Endothelial cell of hepatic sinusoid (primary cell): ENCODE measurements at regions not wholly inside any gene's neighbourhood (a gene's known extent, or its start where the extent isn't known, plus 50 kb on each side); places are given as distances from the start of the nearest gene placed in this dataset.

Experiments
- in situ Hi-C: cut with HindIII; loops from 2 replicates; pipeline ENCODE4 v1.10.0; 2017; ENCODE audit warnings: low sequenced_read_pairs

- in situ Hi-C loops: no loop called here
Observed at GRCh38 chr12:83859021-83859420, 1053.6 kb downstream of the SLC6A15 start.

- in situ Hi-C loops: no loop called here
Observed at GRCh38 chr12:83856803-83857202, 1055.8 kb downstream of the SLC6A15 start.

GRCh38 chr12:83850531-83850930 is 1062.1 kb downstream of the SLC6A15 start:
- in situ Hi-C loops: no loop called here

DNA sequence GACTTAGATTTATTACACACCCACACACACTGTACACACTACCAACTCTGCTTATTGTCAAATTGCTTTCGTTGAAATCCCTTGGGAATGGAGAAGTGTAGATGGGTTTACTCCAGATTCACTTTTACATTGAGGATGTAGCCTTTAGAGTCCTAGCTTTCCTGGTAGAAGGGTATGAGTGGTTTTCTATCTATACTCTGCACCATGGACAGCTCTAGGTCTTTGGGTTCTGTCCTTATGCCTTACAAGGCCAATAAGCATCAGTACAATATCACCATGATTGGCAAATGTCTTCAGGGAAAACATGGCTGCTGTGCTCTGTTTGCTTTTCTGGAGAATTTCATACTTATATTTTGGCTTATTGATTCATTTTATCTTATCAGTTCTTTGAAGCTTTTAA is 1063.9 kb downstream of the SLC6A15 start:
- in situ Hi-C loops: no loop called here

DNA sequence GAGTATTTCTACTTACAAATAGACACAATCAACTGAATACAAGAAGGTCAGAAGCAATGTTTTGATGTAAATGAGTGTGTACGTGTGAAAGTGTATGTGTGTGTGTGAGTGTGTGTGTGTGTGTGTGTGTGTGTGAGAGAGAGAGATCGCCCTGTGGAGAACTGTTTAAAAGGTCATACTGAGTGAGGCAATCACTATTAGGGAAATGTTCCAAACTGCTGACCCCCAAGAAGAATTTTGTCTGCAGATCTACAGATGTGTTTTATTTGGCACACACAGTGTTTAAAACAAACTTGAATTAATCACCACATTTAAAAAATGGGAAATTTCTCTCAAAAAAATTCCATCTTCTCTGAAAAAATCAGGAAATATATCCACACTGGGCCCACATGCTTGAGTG is 1069.1 kb downstream of the SLC6A15 start:
- in situ Hi-C loops: no loop called here

DNA sequence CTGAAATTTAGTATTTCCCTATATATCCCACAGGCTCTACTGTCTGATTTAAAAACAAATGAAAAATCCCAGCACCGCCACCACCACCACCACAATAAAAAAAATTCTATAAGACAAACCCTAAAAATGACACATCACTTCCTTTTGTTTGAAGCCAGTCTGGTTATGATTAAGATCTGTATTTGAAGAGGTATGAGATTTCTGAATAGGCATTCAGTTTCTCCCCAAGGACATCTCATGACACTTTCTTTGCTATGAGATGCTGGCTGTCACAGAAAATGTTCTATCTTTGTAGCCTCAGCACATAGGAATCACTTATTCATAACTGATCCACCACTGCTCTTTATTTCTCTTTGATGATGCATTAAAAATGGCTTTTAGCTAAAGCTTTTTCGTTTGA is 1071.0 kb downstream of the SLC6A15 start:
- in situ Hi-C loops: no loop called here

- in situ Hi-C loops: no loop called here
Observed at GRCh38 chr12:83827860-83828259, 1084.7 kb downstream of the SLC6A15 start.

DNA sequence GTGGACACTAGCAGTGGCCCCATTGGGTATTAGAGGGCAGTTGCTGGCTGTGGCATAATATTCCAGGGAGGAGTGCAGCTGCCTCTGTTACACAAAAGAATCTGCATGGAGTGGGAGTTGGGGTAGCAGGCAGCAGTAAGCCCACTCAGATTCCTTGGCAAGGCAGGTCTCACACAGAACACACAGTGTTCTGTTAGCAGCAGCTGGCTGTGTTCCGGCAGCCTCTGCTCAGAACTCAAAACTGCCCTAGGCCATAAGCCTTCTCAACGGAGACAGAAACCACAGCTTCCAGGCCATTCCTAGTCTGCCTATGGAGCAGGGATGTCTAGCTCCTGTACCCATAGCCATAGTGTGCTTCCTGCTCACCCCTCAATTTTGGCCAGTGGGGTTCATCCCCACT is 1085.4 kb downstream of the SLC6A15 start:
- in situ Hi-C loops: no loop called here

- in situ Hi-C loops: no loop called here
Observed at GRCh38 chr12:83826112-83826511, 1086.5 kb downstream of the SLC6A15 start.

GRCh38 chr12:83823386-83824045 is 1089.1 kb downstream of the SLC6A15 start:
- in situ Hi-C loops: no loop called here

- in situ Hi-C loops: no loop called here
Observed at GRCh38 chr12:83821967-83822366, 1090.6 kb downstream of the SLC6A15 start.

GRCh38 chr12:83818881-83819280 is 1093.7 kb downstream of the SLC6A15 start:
- in situ Hi-C loops: no loop called here

DNA sequence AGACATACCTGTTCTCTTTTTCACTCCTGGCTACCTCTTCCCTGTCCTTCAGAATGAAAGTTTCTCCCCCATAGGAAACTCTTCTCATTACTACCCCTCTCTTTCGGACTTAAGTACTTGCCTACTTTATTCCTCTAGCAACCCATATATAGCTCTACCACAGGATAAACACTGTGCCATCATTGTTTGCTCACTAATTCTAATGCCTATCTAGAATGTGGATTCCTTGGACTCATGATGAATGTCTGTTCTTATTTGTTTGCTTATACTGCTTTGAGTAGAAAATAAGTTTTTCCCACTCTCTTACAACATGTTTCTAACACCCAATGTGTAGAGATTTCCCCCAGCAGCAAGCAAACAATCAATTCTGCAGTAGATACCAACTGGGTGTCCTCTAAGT is 1094.9 kb downstream of the SLC6A15 start:
- in situ Hi-C loops: no loop called here

DNA sequence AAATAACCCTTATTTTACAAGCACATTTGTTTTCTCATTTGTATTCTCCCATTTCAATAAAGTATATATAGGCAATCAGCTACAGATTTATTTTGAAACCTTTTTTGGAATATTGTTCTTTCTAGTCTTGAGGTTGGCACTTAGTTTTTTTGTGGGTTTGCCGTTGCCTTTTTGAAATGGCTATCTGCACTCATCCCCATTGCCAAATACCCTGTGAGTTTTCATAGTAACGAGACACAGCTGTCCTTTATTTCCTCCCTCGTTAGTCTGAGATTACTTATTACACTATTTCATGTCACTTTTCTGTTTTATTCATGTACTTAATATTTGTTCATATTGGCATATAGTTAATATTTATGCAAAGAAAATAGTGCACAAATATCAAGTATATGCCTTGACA is 1104.0 kb downstream of the SLC6A15 start:
- in situ Hi-C loops: no loop called here

- in situ Hi-C loops: no loop called here
Observed at GRCh38 chr12:83807871-83808270, 1104.7 kb downstream of the SLC6A15 start.

GRCh38 chr12:83805873-83806272 is 1106.7 kb downstream of the SLC6A15 start:
- in situ Hi-C loops: no loop called here

GRCh38 chr12:83805156-83805772 is 1107.3 kb downstream of the SLC6A15 start:
- in situ Hi-C loops: no loop called here

DNA sequence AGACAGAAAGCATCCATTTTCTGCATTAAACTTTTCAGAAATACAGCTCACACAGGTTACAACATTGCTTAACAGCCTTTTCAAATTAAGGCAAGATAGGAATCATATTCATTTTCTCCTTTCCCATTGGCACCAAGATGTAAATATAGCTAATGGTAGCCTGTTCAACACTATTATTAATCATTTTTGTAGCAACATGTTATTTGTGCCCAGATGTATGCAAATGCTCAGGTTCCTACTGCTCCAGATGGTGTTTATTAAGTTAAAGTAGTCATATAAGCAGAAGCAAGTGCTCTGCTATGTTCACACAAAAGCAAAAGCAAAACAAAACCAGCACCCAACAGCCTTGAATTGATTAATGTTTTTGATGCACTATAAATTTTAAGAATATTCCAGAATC is 1110.6 kb downstream of the SLC6A15 start:
- in situ Hi-C loops: no loop called here

DNA sequence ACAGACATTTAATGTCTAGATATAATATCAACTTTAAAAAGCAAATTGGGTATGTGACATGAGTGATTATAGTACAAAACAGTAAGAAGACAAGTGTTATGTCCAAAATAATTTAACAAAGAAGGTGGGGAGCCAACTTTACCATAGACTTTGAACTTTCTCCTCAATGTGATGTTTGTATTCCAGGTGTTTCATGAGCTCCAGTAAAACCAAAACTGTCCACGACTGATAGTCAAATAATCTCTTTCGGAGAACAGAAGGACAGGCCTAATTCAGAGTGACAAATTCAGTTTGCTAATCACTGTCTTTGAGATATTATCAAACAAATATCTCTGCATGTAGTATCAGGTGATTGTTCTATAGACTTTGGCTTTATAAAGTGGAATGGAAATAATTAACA is 1112.6 kb downstream of the SLC6A15 start:
- in situ Hi-C loops: no loop called here

GRCh38 chr12:83796531-83796930 is 1109.8 kb downstream of the TMTC2 start:
- in situ Hi-C loops: no loop called here

GRCh38 chr12:83793616-83794015 is 1106.9 kb downstream of the TMTC2 start:
- in situ Hi-C loops: no loop called here

DNA sequence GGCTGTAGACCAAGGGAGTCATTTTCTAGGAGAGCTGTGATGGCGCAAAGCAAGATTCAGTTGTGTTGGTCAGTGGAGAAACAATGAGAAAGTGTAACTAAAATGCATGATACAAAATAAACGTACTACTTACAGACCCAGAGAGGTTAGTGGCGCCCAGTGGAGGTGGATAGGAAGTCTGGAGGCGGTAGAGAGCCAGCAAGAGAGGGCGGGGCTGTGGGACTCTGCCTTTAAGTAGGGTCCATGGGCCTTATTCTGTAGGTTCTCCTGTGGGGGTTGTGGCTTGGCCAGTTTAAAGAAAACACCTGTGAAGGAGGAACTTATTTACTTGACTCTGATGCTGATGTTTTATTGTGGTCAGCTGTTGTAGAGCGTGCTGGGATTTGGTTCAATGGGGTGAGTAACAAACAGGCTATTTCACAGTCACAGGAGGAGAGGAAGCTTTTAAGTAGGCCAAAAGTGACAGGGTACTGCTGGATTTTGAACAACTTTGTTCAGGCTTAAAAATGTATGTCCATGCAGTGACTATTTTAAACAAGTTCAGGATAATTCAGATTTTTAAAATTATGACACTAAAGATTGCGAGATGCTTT is 1097.7 kb downstream of the TMTC2 start:
- in situ Hi-C loops: no loop called here
